ENCODE measurements at regions not wholly inside any gene's neighbourhood (a gene's known extent, or its start where the extent isn't known, plus 50 kb on each side); places are given as distances from the start of the nearest gene placed in this dataset.

DNA sequence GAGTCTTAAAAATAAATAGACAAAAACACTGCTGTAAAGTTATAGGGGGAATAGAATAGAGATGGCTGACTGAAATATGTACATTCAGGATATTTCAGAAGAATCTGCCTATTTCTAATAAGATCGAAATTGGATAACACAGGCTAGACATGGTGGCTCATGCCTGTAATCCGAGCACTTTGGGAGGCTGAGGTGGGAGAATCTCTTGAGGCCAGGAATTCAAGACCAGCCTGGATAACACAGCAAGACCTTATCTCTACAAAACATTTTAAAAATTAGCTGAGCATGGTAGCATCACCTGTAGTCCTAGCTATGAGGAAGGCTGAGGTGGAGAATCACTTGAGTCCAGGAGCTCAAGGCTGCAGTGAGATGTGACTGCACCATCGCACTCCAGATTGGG lies 146.6 kb upstream of the CCDC150 start:
- H3K4me2 ChIP-seq (ENCODE audit: insufficient read depth, low read length) = no peak overlapping the region
- H3K36me3 ChIP-seq (ENCODE audit: control insufficient read depth in 2 of 2, extremely low read depth in 1 of 2, insufficient read depth in 2 of 2, low read length in 2 of 2) = no peaks in the 10 kb centered on the region
- no peak overlapping the region for H3K9ac ChIP-seq (replicated peaks; ENCODE audit: extremely low read depth, insufficient read depth, low read length)
- H4K20me1 ChIP-seq (replicated peaks; ENCODE audit: control insufficient read depth, extremely low read depth, insufficient read depth, low read length) = no peaks in the 10 kb centered on the region
- no peak overlapping the region for H2AFZ ChIP-seq (ENCODE audit: low read depth, low read length)
- no peaks in the 10 kb centered on the region for H3K79me2 ChIP-seq (ENCODE audit: control insufficient read depth, insufficient read depth, low read length)
- no peak overlapping the region for H3K27ac ChIP-seq (ENCODE audit: insufficient read depth, low read depth, low read length)
- FAIRE-seq = no peak
- dilution Hi-C loops (cut with MboI; ENCODE audit: extremely low pct_ligation_motif_present, low sequenced_read_pairs) = no loop called here
- no peaks in the 10 kb centered on the region for H3K9me3 ChIP-seq (replicated peaks; ENCODE audit: control insufficient read depth, insufficient read depth, low read length)
- TF ChIP-seq POLR2A (IDR thresholded peaks at IDR 0.05; ENCODE audit: low read depth, low read length) (no peak), POLR2AphosphoS5 (IDR thresholded peaks at IDR 0.05; ENCODE audit: insufficient read depth, low read depth, low read length) (no peak), EZH2 (IDR thresholded peaks at IDR 0.05; ENCODE audit: borderline replicate concordance, low read depth, low read length, severe bottlenecking) (no peak), FOS (IDR thresholded peaks at IDR 0.05; ENCODE audit: borderline replicate concordance, insufficient read depth, low read length) (no peak), CTCF (IDR thresholded peaks at IDR 0.05; ENCODE audit: extremely low read depth in 1 of 2, insufficient read depth in 1 of 2, low read depth in 1 of 2, low read length in 2 of 2) (no peak), GATA2 (IDR thresholded peaks at IDR 0.05; ENCODE audit: insufficient read depth, insufficient read length, low read depth, low read length) (no peak), MYC (IDR thresholded peaks at IDR 0.05; ENCODE audit: low read depth, low read length) (no peak), JUN (IDR thresholded peaks at IDR 0.05; ENCODE audit: borderline replicate concordance, insufficient read depth, insufficient read length, low read depth) (no peak), MAX (IDR thresholded peaks at IDR 0.05; ENCODE audit: insufficient read depth, insufficient read length) (no peak)
- peaks cover 5 to 14% of the 10 kb centered on the region in 2 experiments for H3K27me3 ChIP-seq (ENCODE audit: control insufficient read depth in 2 of 2, insufficient read depth in 2 of 2, low read length in 2 of 2)
- H3K9me1 ChIP-seq (replicated peaks; ENCODE audit: control insufficient read depth, extremely low read depth, insufficient read depth, low read length) = no peaks in the 10 kb centered on the region
- no peak overlapping the region for H3K4me3 ChIP-seq (replicated peaks in 1 of 3; ENCODE audit: insufficient read depth in 1 of 3, low read depth in 1 of 3, low read length in 3 of 3)
- CTCF ChIA-PET = no interaction called here
- POLR2A ChIA-PET = no interaction called here
- no TSS peak for BruUV-seq (replicated peaks)
- intact Hi-C loops (cut with micrococcal nuclease) = no loop called here
- no peaks in the 10 kb centered on the region for H3K4me1 ChIP-seq (ENCODE audit: control insufficient read depth, extremely low read depth, insufficient read depth, low read length)
- DNase-seq (ENCODE audit: low read depth, low spot score) = no peak

All from endothelial cell of umbilical vein (primary cell).